ENCODE measurements at regions not wholly inside any gene's neighbourhood (a gene's known extent, or its start where the extent isn't known, plus 50 kb on each side); places are given as distances from the start of the nearest gene placed in this dataset.

DNA sequence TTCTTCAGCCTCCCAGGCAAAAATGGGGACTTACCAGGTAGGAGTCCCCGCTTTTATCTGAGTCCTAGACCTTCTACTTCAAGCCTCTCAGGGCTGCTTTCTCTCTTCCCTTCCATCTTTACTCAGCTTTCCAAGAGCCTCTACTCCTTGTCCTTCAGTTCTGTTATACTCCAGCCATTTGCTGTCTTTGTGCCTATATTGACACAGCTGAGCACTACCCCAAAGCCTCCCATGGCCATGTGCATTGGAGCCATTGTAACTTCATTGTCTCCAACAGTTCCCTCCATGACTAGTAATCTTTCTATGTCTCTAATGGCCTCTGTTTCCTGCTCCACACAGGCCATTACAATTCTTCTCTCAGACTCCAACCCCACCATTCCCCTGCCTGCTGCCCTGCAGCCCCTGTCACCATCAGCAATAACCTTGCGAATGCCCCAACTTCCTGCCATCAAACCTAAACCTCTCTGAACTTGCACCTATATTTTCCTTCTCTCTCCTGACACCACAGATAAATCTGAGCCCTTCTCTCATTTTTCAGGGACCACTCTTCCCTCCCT is 77.9 kb upstream of the ADPGK start:
- Mint-ChIP-seq H3K36me3 (ENCODE audit: low read depth) (no peaks in the 10 kb centered on the region), H3K9me3 (no peaks in the 10 kb centered on the region), H3K27me3 (ENCODE audit: low read depth, poor library complexity) (peaks cover 14% of the 10 kb centered on the region), H3K27ac (no peak overlapping the region), H3K4me3 (no peak overlapping the region), H3K4me1 (no peaks in the 10 kb centered on the region)
- DNase-seq: no peak
- TF ChIP-seq, protein P1, sequence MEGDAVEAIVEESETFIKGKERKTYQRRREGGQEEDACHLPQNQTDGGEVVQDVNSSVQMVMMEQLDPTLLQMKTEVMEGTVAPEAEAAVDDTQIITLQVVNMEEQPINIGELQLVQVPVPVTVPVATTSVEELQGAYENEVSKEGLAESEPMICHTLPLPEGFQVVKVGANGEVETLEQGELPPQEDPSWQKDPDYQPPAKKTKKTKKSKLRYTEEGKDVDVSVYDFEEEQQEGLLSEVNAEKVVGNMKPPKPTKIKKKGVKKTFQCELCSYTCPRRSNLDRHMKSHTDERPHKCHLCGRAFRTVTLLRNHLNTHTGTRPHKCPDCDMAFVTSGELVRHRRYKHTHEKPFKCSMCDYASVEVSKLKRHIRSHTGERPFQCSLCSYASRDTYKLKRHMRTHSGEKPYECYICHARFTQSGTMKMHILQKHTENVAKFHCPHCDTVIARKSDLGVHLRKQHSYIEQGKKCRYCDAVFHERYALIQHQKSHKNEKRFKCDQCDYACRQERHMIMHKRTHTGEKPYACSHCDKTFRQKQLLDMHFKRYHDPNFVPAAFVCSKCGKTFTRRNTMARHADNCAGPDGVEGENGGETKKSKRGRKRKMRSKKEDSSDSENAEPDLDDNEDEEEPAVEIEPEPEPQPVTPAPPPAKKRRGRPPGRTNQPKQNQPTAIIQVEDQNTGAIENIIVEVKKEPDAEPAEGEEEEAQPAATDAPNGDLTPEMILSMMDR (IDR thresholded peaks at IDR 0.05): no peak

- Mint-ChIP-seq H3K9me3 (no peaks in the 10 kb centered on the region), H3K4me3 (no peak overlapping the region), H3K4me1 (no peaks in the 10 kb centered on the region), H3K27ac (no peak overlapping the region), H3K36me3 (ENCODE audit: low read depth) (no peaks in the 10 kb centered on the region), H3K27me3 (ENCODE audit: low read depth, poor library complexity) (peaks cover 14% of the 10 kb centered on the region)
- TF ChIP-seq, protein P1 (IDR thresholded peaks at IDR 0.05): no peak
- DNase-seq: no peak
Observed at GRCh38 chr15:72859757-72860145, 76.2 kb upstream of the ADPGK start.

DNA sequence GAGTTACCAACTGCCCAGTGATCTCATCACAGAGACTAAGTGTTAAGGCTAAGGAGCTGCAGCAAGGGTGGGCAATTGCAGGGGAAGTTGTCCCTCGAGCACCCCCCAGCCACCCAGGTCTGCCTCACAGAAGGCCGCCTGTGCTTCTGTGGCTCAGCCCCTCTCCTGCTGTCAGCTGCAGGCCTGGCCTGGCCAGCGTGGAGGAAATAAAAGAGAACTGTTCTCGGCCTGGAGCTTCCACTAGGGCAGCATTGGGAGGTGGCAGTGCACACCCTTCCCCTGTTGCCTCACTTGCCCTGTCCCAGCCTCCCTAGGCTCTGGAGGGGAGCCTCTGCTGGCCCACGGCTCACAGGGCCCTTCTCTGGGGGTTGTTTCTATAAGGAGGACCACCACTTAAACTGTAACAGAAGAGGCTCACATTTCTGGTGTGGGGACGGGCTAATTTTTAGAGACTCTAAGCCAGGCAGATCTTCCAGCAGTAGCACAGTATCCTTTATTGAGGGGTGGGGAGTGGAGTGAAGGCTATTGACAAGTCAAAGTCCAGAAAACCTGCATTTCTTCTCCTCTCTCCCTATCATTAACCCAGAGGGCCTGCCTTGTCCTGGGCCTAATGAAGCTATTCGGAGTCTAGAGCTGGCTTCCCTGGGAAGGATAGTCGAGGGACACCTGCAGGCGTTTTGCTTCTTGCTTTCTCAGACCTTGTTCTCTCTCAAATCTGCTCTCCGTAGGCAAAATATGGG is 75.6 kb upstream of the ADPGK start:
- H3K27me3 Mint-ChIP-seq (ENCODE audit: low read depth, poor library complexity): peaks cover 14% of the 10 kb centered on the region
- no peaks in the 10 kb centered on the region for H3K4me1 Mint-ChIP-seq
- no peak overlapping the region for H3K4me3 Mint-ChIP-seq
- TF ChIP-seq, protein P1 (IDR thresholded peaks at IDR 0.05): no peak
- H3K9me3 Mint-ChIP-seq: no peaks in the 10 kb centered on the region
- no peaks in the 10 kb centered on the region for H3K36me3 Mint-ChIP-seq (ENCODE audit: low read depth)
- H3K27ac Mint-ChIP-seq: no peak overlapping the region
- no peak for DNase-seq

DNA sequence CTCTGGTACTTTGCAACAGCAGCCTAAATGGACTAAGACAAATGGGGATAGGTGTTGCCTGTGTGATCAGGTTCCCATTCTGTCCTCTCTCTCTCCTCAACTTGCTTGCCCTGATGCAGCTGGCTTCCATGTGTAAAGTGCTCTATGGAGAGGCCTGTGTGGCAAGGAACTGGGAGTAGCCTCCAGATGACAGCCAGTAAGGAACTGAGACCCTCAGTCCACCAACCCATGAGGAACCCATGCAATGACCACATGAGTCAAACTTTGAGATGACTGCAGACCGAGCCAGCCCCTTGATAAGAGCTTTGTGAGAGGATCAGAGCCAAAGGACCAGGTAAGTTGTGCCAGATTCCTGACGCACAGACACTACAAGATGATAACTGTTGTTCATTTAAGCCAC is 74.6 kb upstream of the ADPGK start:
- TF ChIP-seq, protein P1 (IDR thresholded peaks at IDR 0.05): no peak
- DNase-seq: no peak
- Mint-ChIP-seq H3K9me3 (no peaks in the 10 kb centered on the region), H3K27me3 (ENCODE audit: low read depth, poor library complexity) (peaks cover 11% of the 10 kb centered on the region), H3K27ac (no peak overlapping the region), H3K4me1 (peaks cover 7% of the 10 kb centered on the region), H3K36me3 (ENCODE audit: low read depth) (no peaks in the 10 kb centered on the region), H3K4me3 (no peak overlapping the region)

- Mint-ChIP-seq H3K4me1 (peaks cover 10% of the 10 kb centered on the region), H3K4me3 (no peak overlapping the region), H3K9me3 (no peaks in the 10 kb centered on the region), H3K36me3 (ENCODE audit: low read depth) (no peaks in the 10 kb centered on the region), H3K27me3 (ENCODE audit: low read depth, poor library complexity) (peaks cover 11% of the 10 kb centered on the region), H3K27ac (no peak overlapping the region)
- TF ChIP-seq, protein P1 (IDR thresholded peaks at IDR 0.05): no peak
- DNase-seq: no peak
Observed at GRCh38 chr15:72857331-72858063, 73.9 kb upstream of the ADPGK start.

Measured in nephron progenitor cell (in vitro differentiated cells).